Keratinocyte (primary cell): ENCODE measurements at regions not wholly inside any gene's neighbourhood (a gene's known extent, or its start where the extent isn't known, plus 50 kb on each side); places are given as distances from the start of the nearest gene placed in this dataset.

ENCODE experiments used
- DNase-seq: peaks from one replicate; pipeline ENCODE4 v3.0.0-alpha.2; 2011; ENCODE audit warnings: low read depth, missing footprints, low spot score
- FAIRE-seq: peaks from 2 replicates; lab custom pipeline; 2011; peaks lifted over from hg19 to GRCh38; lab: Jason Lieb, UNC
- H2AFZ ChIP-seq: 2 replicates; pipeline ENCODE4 v1.6.0; 2012; ENCODE audit warnings: low read length, control low read depth, inconsistent platforms; ENCODE audit not compliant: control insufficient read depth
- H3K27ac ChIP-seq: 2 replicates; pipeline ENCODE4 v1.5.1; 2011; ENCODE audit warnings: low read length; ENCODE audit not compliant: control insufficient read depth, insufficient read depth
- H3K27me3 ChIP-seq: 3 replicates; pipeline ENCODE4 v1.6.0; 2011; ENCODE audit warnings: low read length; ENCODE audit not compliant: control insufficient read depth, insufficient read depth; ENCODE audit errors: extremely low read depth
- H3K36me3 ChIP-seq, 2 experiments: 2 replicates in 1 of 2; 3 replicates in 1 of 2; pipeline ENCODE4 v1.5.1; 2011; ENCODE audit warnings: low read length in 2 of 2, mild to moderate bottlenecking in 1 of 2; ENCODE audit not compliant: control insufficient read depth in 2 of 2, insufficient read depth in 2 of 2; ENCODE audit errors: extremely low read depth in 1 of 2
- H3K4me1 ChIP-seq: 3 replicates; pipeline ENCODE4 v1.5.1; 2011; ENCODE audit warnings: low read length; ENCODE audit not compliant: control insufficient read depth, insufficient read depth; ENCODE audit errors: extremely low read depth
- H3K4me2 ChIP-seq: 3 replicates; pipeline ENCODE4 v1.6.0; 2011; ENCODE audit warnings: low read depth, low read length; ENCODE audit not compliant: control insufficient read depth, insufficient read depth; ENCODE audit errors: extremely low read depth
- H3K4me3 ChIP-seq, 3 experiments: fragments of 200-600 bp in 1 of 3; sonication (generic) in 1 of 3; 2 replicates in 2 of 3; 3 replicates in 1 of 3; pipeline ENCODE4 v1.5.1; 2011 to 2016; ENCODE audit warnings: low read length in 3 of 3, mild to moderate bottlenecking in 3 of 3, control low read depth in 2 of 3, inconsistent platforms in 1 of 3, low read depth in 1 of 3, mixed read lengths in 1 of 3, mixed run types in 1 of 3, moderate library complexity in 1 of 3; ENCODE audit not compliant: control insufficient read depth in 2 of 3, insufficient read depth in 2 of 3; ENCODE audit errors: extremely low read depth in 1 of 3
- H3K79me2 ChIP-seq: 2 replicates; pipeline ENCODE4 v1.6.0; 2012; ENCODE audit warnings: low read length; ENCODE audit not compliant: control insufficient read depth, insufficient read depth
- H3K9ac ChIP-seq: 3 replicates; pipeline ENCODE4 v1.6.0; 2011; ENCODE audit warnings: low read length; ENCODE audit not compliant: control insufficient read depth, insufficient read depth; ENCODE audit errors: extremely low read depth
- H3K9me1 ChIP-seq: 3 replicates; pipeline ENCODE4 v1.6.0; 2011; ENCODE audit warnings: low read length; ENCODE audit not compliant: control insufficient read depth, insufficient read depth; ENCODE audit errors: extremely low read depth
- H3K9me3 ChIP-seq: 2 replicates; pipeline ENCODE4 v1.5.1; 2012; ENCODE audit warnings: low read depth, low read length; ENCODE audit not compliant: control insufficient read depth
- H4K20me1 ChIP-seq: 3 replicates; pipeline ENCODE4 v1.6.0; 2011; ENCODE audit warnings: low read length; ENCODE audit not compliant: control insufficient read depth, insufficient read depth; ENCODE audit errors: extremely low read depth
- EZH2 ChIP-seq: IDR thresholded peaks from one replicate; pipeline ENCODE4 v1.6.1; 2012; ENCODE audit warnings: inconsistent platforms, mild to moderate bottlenecking, low read length, moderate library complexity
- dilution Hi-C: fragments of 300-500 bp; cut with MboI; formaldehyde crosslinking; loops from one replicate; pipeline ENCODE4 v1.7.0; 2020; ENCODE audit warnings: low sequenced_read_pairs; ENCODE audit not compliant: extremely low pct_ligation_motif_present
- TF ChIP-seq, protein P1 (sequence below), 3 experiments: IDR thresholded peaks in 1 of 3; conservative IDR thresholded peaks in 1 of 3; optimal IDR thresholded peaks in 1 of 3; 2 replicates in 2 of 3; 3 replicates in 1 of 3; pipeline versions ENCODE3 to v1.5.1; 2011; ENCODE audit warnings: low read length in 3 of 3, mild to moderate bottlenecking in 3 of 3, moderate library complexity in 2 of 3, control low read depth in 1 of 3, inconsistent platforms in 1 of 3; ENCODE audit not compliant: insufficient read depth in 2 of 3; ENCODE audit errors: extremely low read depth in 1 of 3

DNA sequence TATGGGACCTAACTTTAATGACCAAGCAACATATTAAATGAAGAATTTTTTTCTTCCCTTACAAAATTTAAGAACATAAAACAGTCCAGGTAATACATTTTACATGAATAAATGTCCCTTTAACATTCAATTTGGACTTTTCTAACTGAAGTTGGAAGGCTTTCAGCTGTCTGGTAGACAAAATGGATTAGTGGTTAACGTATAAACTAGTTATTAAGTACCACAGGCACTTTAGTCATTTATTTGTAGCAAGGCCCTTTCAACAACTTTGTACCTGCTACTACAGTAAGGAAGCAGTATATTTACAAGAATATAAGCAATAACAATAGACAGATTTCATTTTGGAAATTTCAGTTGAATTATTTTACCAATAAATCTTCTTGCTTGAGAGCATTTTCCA, 152.5 kb upstream of the TENT5D start:
- no peaks in the 10 kb centered on the region for H3K36me3 ChIP-seq
- H3K4me2 ChIP-seq = no peak overlapping the region
- H3K79me2 ChIP-seq = no peaks in the 10 kb centered on the region
- H3K9ac ChIP-seq = no peak overlapping the region
- DNase-seq (no peak), FAIRE-seq (no peak)
- no peaks in the 10 kb centered on the region for H3K4me1 ChIP-seq
- no peaks in the 10 kb centered on the region for H3K9me3 ChIP-seq
- dilution Hi-C loops = no loop called here
- H3K9me1 ChIP-seq = no peaks in the 10 kb centered on the region
- no peak for TF ChIP-seq EZH2
- TF ChIP-seq, protein P1, sequence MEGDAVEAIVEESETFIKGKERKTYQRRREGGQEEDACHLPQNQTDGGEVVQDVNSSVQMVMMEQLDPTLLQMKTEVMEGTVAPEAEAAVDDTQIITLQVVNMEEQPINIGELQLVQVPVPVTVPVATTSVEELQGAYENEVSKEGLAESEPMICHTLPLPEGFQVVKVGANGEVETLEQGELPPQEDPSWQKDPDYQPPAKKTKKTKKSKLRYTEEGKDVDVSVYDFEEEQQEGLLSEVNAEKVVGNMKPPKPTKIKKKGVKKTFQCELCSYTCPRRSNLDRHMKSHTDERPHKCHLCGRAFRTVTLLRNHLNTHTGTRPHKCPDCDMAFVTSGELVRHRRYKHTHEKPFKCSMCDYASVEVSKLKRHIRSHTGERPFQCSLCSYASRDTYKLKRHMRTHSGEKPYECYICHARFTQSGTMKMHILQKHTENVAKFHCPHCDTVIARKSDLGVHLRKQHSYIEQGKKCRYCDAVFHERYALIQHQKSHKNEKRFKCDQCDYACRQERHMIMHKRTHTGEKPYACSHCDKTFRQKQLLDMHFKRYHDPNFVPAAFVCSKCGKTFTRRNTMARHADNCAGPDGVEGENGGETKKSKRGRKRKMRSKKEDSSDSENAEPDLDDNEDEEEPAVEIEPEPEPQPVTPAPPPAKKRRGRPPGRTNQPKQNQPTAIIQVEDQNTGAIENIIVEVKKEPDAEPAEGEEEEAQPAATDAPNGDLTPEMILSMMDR (optimal IDR thresholded peaks at IDR 0.05 in 1 of 3, IDR thresholded peaks at IDR 0.05 in 1 of 3, conservative IDR thresholded peaks at IDR 0.05 in 1 of 3; ENCODE audit: extremely low read depth in 1 of 3, insufficient read depth in 2 of 3, low read length in 3 of 3) = no peak
- H4K20me1 ChIP-seq = no peaks in the 10 kb centered on the region
- H3K4me3 ChIP-seq = no peak overlapping the region
- no peaks in the 10 kb centered on the region for H3K27me3 ChIP-seq
- no peak overlapping the region for H3K27ac ChIP-seq
- H2AFZ ChIP-seq = no peak overlapping the region

DNA sequence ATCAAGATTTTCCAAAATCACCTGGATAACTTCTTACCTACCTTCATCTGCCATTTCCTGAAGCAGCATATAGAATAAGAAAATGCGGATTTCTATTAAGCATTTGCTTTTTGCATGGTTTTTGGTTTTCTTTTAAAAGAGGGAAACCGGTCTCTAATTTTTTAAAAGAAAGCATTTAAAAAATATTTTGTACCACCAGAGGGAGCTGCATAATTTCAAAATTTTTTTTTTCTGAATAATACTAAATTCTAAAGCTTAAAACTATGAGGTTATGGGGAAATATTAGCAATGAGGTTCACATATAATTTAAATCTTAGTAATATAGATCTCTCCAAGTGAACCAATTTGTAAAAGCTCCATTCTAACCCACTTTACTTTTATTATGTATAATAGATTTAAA, 137.7 kb upstream of the TENT5D start:
- Histone ChIP-seq H3K27ac (no peak overlapping the region), H3K27me3 (no peaks in the 10 kb centered on the region), H3K4me1 (no peaks in the 10 kb centered on the region), H3K9me3 (no peaks in the 10 kb centered on the region), H3K4me3 (no peak overlapping the region), H3K9ac (no peak overlapping the region), H3K9me1 (no peaks in the 10 kb centered on the region), H3K79me2 (no peaks in the 10 kb centered on the region), H4K20me1 (no peaks in the 10 kb centered on the region), H2AFZ (no peak overlapping the region), H3K4me2 (no peak overlapping the region), H3K36me3 (no peaks in the 10 kb centered on the region)
- FAIRE-seq = no peak
- dilution Hi-C loops = no loop called here
- no peak for DNase-seq
- TF ChIP-seq EZH2 = no peak
- TF ChIP-seq, protein P1 (optimal IDR thresholded peaks at IDR 0.05 in 1 of 3, IDR thresholded peaks at IDR 0.05 in 1 of 3, conservative IDR thresholded peaks at IDR 0.05 in 1 of 3; ENCODE audit: extremely low read depth in 1 of 3, insufficient read depth in 2 of 3, low read length in 3 of 3) = peak in 2 of 3 experiments; percentile 9 to 15
